ENCODE measurements at regions not wholly inside any gene's neighbourhood (a gene's known extent, or its start where the extent isn't known, plus 50 kb on each side); places are given as distances from the start of the nearest gene placed in this dataset.

- TF ChIP-seq CTCF (IDR thresholded peaks at IDR 0.05; ENCODE audit: poor library complexity, severe bottlenecking) (no peak), EZH2 (IDR thresholded peaks at IDR 0.05; ENCODE audit: borderline replicate concordance, insufficient read depth, low read length, poor library complexity, severe bottlenecking) (no peak)
Observed at GRCh38 chr6:96466147-96466863, 55.3 kb upstream of the UFL1 start.

Data from neural cell (in vitro differentiated cells).